ENCODE measurements at regions not wholly inside any gene's neighbourhood (a gene's known extent, or its start where the extent isn't known, plus 50 kb on each side); places are given as distances from the start of the nearest gene placed in this dataset.
A peak's percentile ranks its signal among the peaks of the same experiment; 100 is the strongest.

GRCh38 chr5:174338185-174339010 is 292.9 kb downstream of the NSG2 start:
- DNase-seq, result no peak

- no peak for DNase-seq
Measured at GRCh38 chr5:174339130-174339529, 293.6 kb downstream of the NSG2 start.

- DNase-seq, result no peak
Measured at GRCh38 chr5:174340226-174340625, 294.7 kb downstream of the NSG2 start.

GRCh38 chr5:174342696-174343095 is 297.2 kb downstream of the NSG2 start:
- no peak for DNase-seq

GRCh38 chr5:174343826-174344225 is 298.3 kb downstream of the NSG2 start:
- no peak for DNase-seq

- DNase-seq, result no peak
Measured at GRCh38 chr5:174344335-174344734, 298.8 kb downstream of the NSG2 start.

- DNase-seq, result no peak
Measured at GRCh38 chr5:174347183-174347582, 301.7 kb downstream of the NSG2 start.

- no peak for DNase-seq
Measured at GRCh38 chr5:174348311-174348981, 302.9 kb downstream of the NSG2 start.

- DNase-seq, result no peak
Measured at GRCh38 chr5:174352681-174353080, 307.2 kb downstream of the NSG2 start.

GRCh38 chr5:174354571-174354970 is 309.1 kb downstream of the NSG2 start:
- DNase-seq, result no peak

GRCh38 chr5:174355208-174355612 is 309.7 kb downstream of the NSG2 start:
- DNase-seq, result peak; percentile 5 to 45 (median 10)

- no peak for DNase-seq
Measured at GRCh38 chr5:174355995-174356394, 310.5 kb downstream of the NSG2 start.

- DNase-seq, result no peak
Measured at GRCh38 chr5:174356536-174356935, 311.0 kb downstream of the NSG2 start.

- DNase-seq, result no peak
Measured at GRCh38 chr5:174358276-174358675, 312.8 kb downstream of the NSG2 start.

GRCh38 chr5:174359071-174359470 is 313.6 kb downstream of the NSG2 start:
- no peak for DNase-seq

GRCh38 chr5:174362514-174362913 is 317.0 kb downstream of the NSG2 start:
- no peak for DNase-seq

GRCh38 chr5:174363934-174364333 is 318.4 kb downstream of the NSG2 start:
- DNase-seq, result no peak

- DNase-seq, result no peak
Measured at GRCh38 chr5:174364676-174365075, 319.2 kb downstream of the NSG2 start.

- DNase-seq, result no peak
Measured at GRCh38 chr5:174371600-174372094, 326.1 kb downstream of the NSG2 start.

GRCh38 chr5:174374206-174374605 is 328.7 kb downstream of the NSG2 start:
- DNase-seq, result no peak

GRCh38 chr5:174376056-174376455 is 330.6 kb downstream of the NSG2 start:
- DNase-seq, result no peak

GRCh38 chr5:174376726-174377373 is 331.3 kb downstream of the NSG2 start:
- DNase-seq, result no peak

GRCh38 chr5:174378121-174378874 is 332.8 kb downstream of the NSG2 start:
- no peak for DNase-seq

All from suppressor macrophage treated with lipopolysaccharide for 1 hour (primary cell).